Naive B cell (primary cell): ENCODE measurements at regions not wholly inside any gene's neighbourhood (a gene's known extent, or its start where the extent isn't known, plus 50 kb on each side); places are given as distances from the start of the nearest gene placed in this dataset.

Source experiments
- ATAC-seq, 2 donors: fragments of 150-1000 bp; cut with Tn5 transposase; 2 replicates each; pipeline ENCODE4 v1.10.0; 2021; ENCODE audit warnings: low read depth in 2 of 2, mild to moderate bottlenecking in 2 of 2, moderate library complexity in 2 of 2
- DNase-seq: peaks from one replicate; pipeline ENCODE4 v3.0.0; 2022
- H3K27ac Mint-ChIP-seq, 6 donors: one replicate each; pipeline ENCODE4 v1.8.0; 2020 to 2022; ENCODE audit warnings: mild to moderate bottlenecking in 6 of 6, mixed read lengths in 6 of 6, moderate library complexity in 5 of 6, inconsistent platforms in 2 of 6
- H3K27me3 Mint-ChIP-seq, 3 donors: one replicate each; pipeline ENCODE4 v1.8.0; 2021 to 2022; ENCODE audit warnings: mixed read lengths in 3 of 3, mild to moderate bottlenecking in 1 of 3
- H3K36me3 Mint-ChIP-seq, 2 donors: one replicate each; pipeline ENCODE4 v1.8.0; 2020 to 2022; ENCODE audit warnings: mixed read lengths in 2 of 2, inconsistent platforms in 1 of 2, mild to moderate bottlenecking in 1 of 2
- H3K4me1 Mint-ChIP-seq, 3 donors: one replicate each; pipeline ENCODE4 v1.8.0; 2020 to 2022; ENCODE audit warnings: mixed read lengths in 3 of 3, inconsistent platforms in 1 of 3, mild to moderate bottlenecking in 1 of 3, moderate library complexity in 1 of 3
- H3K4me3 Mint-ChIP-seq, 8 donors: one replicate each; pipeline ENCODE4 v1.8.0; 2020 to 2022; ENCODE audit warnings: mild to moderate bottlenecking in 8 of 8, mixed read lengths in 8 of 8, moderate library complexity in 8 of 8, inconsistent platforms in 2 of 8
- H3K9me3 Mint-ChIP-seq, 7 donors: one replicate each; pipeline ENCODE4 v1.8.0; 2020 to 2022; ENCODE audit warnings: mixed read lengths in 7 of 7, mild to moderate bottlenecking in 5 of 7, inconsistent platforms in 2 of 7, moderate library complexity in 1 of 7

GRCh38 chr9:101792475-101792874 lies 54.0 kb upstream of the GRIN3A start:
- Mint-ChIP-seq H3K27ac (no peak overlapping the region), H3K4me3 (no peak overlapping the region), H3K36me3 (no peaks in the 10 kb centered on the region), H3K9me3 (peaks cover 0 to 11% (median 0%) of the 10 kb centered on the region in 7 donors), H3K27me3 (no peaks in the 10 kb centered on the region), H3K4me1 (no peaks in the 10 kb centered on the region)
- ATAC-seq (no peak), DNase-seq (no peak)

- no peak for ATAC-seq
- H3K4me1 Mint-ChIP-seq = no peaks in the 10 kb centered on the region
- DNase-seq = no peak
- H3K36me3 Mint-ChIP-seq = no peaks in the 10 kb centered on the region
- H3K9me3 Mint-ChIP-seq = peaks cover 0 to 11% (median 0%) of the 10 kb centered on the region in 7 donors
- H3K27me3 Mint-ChIP-seq = no peaks in the 10 kb centered on the region
- H3K4me3 Mint-ChIP-seq = no peak overlapping the region
- no peak overlapping the region for H3K27ac Mint-ChIP-seq
Observed at GRCh38 chr9:101791938-101792337, 53.5 kb upstream of the GRIN3A start.

GRCh38 chr9:101791533-101791932 lies 53.1 kb upstream of the GRIN3A start:
- no peak for DNase-seq
- no peaks in the 10 kb centered on the region for H3K36me3 Mint-ChIP-seq
- ATAC-seq = no peak
- H3K9me3 Mint-ChIP-seq = peaks cover 0 to 11% (median 0%) of the 10 kb centered on the region in 7 donors
- H3K27ac Mint-ChIP-seq = no peak overlapping the region
- H3K4me1 Mint-ChIP-seq = no peaks in the 10 kb centered on the region
- H3K4me3 Mint-ChIP-seq = no peak overlapping the region
- H3K27me3 Mint-ChIP-seq = no peaks in the 10 kb centered on the region
